ENCODE measurements at regions not wholly inside any gene's neighbourhood (a gene's known extent, or its start where the extent isn't known, plus 50 kb on each side); places are given as distances from the start of the nearest gene placed in this dataset.

GRCh38 chr4:185920691-185921260, 108.8 kb upstream of the SORBS2 start:
- TF ChIP-seq EZH2 (IDR thresholded peaks at IDR 0.05; ENCODE audit: low read length, missing control alignments): no peak
- TF ChIP-seq CTCF (conservative IDR thresholded peaks at IDR 0.05 in 1 of 2, IDR thresholded peaks at IDR 0.05 in 1 of 2; ENCODE audit: low read depth in 1 of 2, low read length in 2 of 2): no peak

Measured in fibroblast of lung (primary cell).